Neural cell (in vitro differentiated cells): ENCODE measurements at regions not wholly inside any gene's neighbourhood (a gene's known extent, or its start where the extent isn't known, plus 50 kb on each side); places are given as distances from the start of the nearest gene placed in this dataset.

ENCODE experiments used
- H2AFZ ChIP-seq: fragments of 200-600, 300-800 bp; sonication (generic), shearing (Covaris generic); 2 replicates; pipeline ENCODE4 v1.6.0; 2014; ENCODE audit warnings: low read depth, mild to moderate bottlenecking, antibody characterized with exemption, low read length, moderate library complexity
- H3F3A ChIP-seq: fragments of 200-600 bp; shearing (Covaris generic); 2 replicates; pipeline ENCODE4 v1.6.1; 2016; ENCODE audit warnings: mild to moderate bottlenecking, moderate library complexity, mixed read lengths, antibody characterized with exemption, low read length; ENCODE audit not compliant: insufficient read depth, poor library complexity, severe bottlenecking
- H3K27ac ChIP-seq: fragments of 200-600, 300-800 bp; sonication (generic), shearing (Covaris generic); 2 replicates; pipeline ENCODE4 v1.5.1; 2014; ENCODE audit warnings: mild to moderate bottlenecking, low read length, moderate library complexity
- H3K27me3 ChIP-seq: fragments of 300-800, 200-600 bp; sonication (generic), shearing (Covaris generic); 2 replicates; pipeline ENCODE4 v1.6.0; 2014; ENCODE audit warnings: mild to moderate bottlenecking, low read depth, low read length, moderate library complexity; ENCODE audit not compliant: insufficient read depth
- H3K36me3 ChIP-seq: fragments of 300-800, 200-600 bp; sonication (generic), shearing (Covaris generic); 2 replicates; pipeline ENCODE4 v1.5.1; 2014; ENCODE audit warnings: mild to moderate bottlenecking, antibody characterized with exemption, low read length, moderate library complexity; ENCODE audit not compliant: insufficient read depth
- H3K4me2 ChIP-seq: fragments of 300-800, 200-600 bp; sonication (generic), shearing (Covaris generic); 2 replicates; pipeline ENCODE4 v1.6.0; 2014; ENCODE audit warnings: mild to moderate bottlenecking, low read length
- H3K4me3 ChIP-seq: fragments of 300-800, 200-600 bp; sonication (generic), shearing (Covaris generic); 2 replicates; pipeline ENCODE4 v1.5.1; 2014; ENCODE audit warnings: mild to moderate bottlenecking, low read length, moderate library complexity
- H3K79me2 ChIP-seq: fragments of 200-600 bp; shearing (Covaris generic); replicated peaks from 2 replicates; pipeline ENCODE4 v1.6.0; 2014; ENCODE audit warnings: mild to moderate bottlenecking, low read length, moderate library complexity; ENCODE audit not compliant: insufficient read depth
- H3K9ac ChIP-seq: fragments of 300-800, 200-600 bp; sonication (generic), shearing (Covaris generic); 2 replicates; pipeline ENCODE4 v1.6.1; 2016; ENCODE audit warnings: mild to moderate bottlenecking, low read length, mixed read lengths
- H3K9me2 ChIP-seq: fragments of 200-600 bp; shearing (Covaris generic); 2 replicates; pipeline ENCODE4 v1.6.1; 2016; ENCODE audit warnings: mild to moderate bottlenecking, low read length, mixed read lengths; ENCODE audit not compliant: insufficient read depth
- H3K9me3 ChIP-seq: fragments of 200-600, 300-800 bp; sonication (generic), shearing (Covaris generic); 2 replicates; pipeline ENCODE4 v1.6.1; 2016; ENCODE audit warnings: mild to moderate bottlenecking, mixed run types, low read length, moderate library complexity, mixed read lengths
- H4K20me1 ChIP-seq: fragments of 200-600 bp; shearing (Covaris generic); 2 replicates; pipeline ENCODE4 v1.6.1; 2016; ENCODE audit warnings: mild to moderate bottlenecking, mixed run types; ENCODE audit not compliant: insufficient read depth
- EP300 ChIP-seq: fragments of 450-650 bp; conservative IDR thresholded peaks from 2 replicates; pipeline ENCODE4 v1.6.1; 2014; ENCODE audit warnings: antibody characterized with exemption, mild to moderate bottlenecking, moderate library complexity; ENCODE audit not compliant: poor library complexity, severe bottlenecking
- EZH2 ChIP-seq: fragments of 200-600, 300-800 bp; shearing (Covaris generic), sonication (generic); IDR thresholded peaks from 2 replicates; pipeline ENCODE4 v1.6.1; 2014; ENCODE audit warnings: antibody characterized with exemption, low read length, borderline replicate concordance, mild to moderate bottlenecking; ENCODE audit not compliant: insufficient read depth, poor library complexity, severe bottlenecking
- MXI1 ChIP-seq: fragments of 450-650 bp; conservative IDR thresholded peaks from 2 replicates; pipeline ENCODE4 v1.6.1; 2014; ENCODE audit warnings: antibody characterized with exemption, mild to moderate bottlenecking; ENCODE audit not compliant: poor library complexity, severe bottlenecking
- POLR2AphosphoS5 ChIP-seq: IDR thresholded peaks from 2 replicates; pipeline ENCODE4 v1.6.1; 2012
- RAD21 ChIP-seq: fragments of 450-650 bp; conservative IDR thresholded peaks from 2 replicates; pipeline ENCODE4 v1.6.1; 2014; ENCODE audit warnings: antibody characterized with exemption, mild to moderate bottlenecking, moderate library complexity
- SMC3 ChIP-seq: fragments of 450-650 bp; conservative IDR thresholded peaks from 2 replicates; pipeline ENCODE4 v1.6.1; 2014; ENCODE audit warnings: antibody characterized with exemption, mild to moderate bottlenecking, moderate library complexity; ENCODE audit not compliant: poor library complexity
- TAF1 ChIP-seq: IDR thresholded peaks from 2 replicates; pipeline ENCODE4 v1.6.1; 2012; ENCODE audit warnings: low read depth
- TF ChIP-seq, protein P1 (sequence below): fragments of 450-650 bp; IDR thresholded peaks from 2 replicates; pipeline ENCODE4 v1.5.1; 2014; ENCODE audit warnings: antibody characterized with exemption, mild to moderate bottlenecking, moderate library complexity; ENCODE audit not compliant: poor library complexity, severe bottlenecking
- TF ChIP-seq, protein P2 (sequence below): IDR thresholded peaks from 2 replicates; pipeline ENCODE4 v1.6.1; 2012; ENCODE audit warnings: borderline replicate concordance

DNA sequence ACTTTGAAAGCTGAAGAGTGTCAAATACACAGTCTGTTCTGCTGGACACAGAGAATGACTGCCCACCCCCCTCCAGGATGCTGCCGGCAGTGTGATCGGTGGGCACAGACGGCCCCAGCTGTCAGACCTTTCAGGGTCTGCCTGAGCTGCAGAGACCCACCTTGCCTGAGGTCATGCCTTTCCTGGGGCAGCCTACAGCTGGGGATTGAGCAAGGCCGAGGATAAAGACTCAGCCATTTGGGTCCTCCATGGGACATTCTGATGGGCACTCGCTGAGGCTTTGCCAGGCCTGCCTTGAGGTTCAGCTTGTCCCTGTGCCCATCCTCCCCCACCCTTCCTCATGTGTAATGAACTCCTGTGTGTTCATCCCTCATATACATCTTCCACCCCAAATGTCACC lies 102.3 kb upstream of the SMAD3 start:
- Histone ChIP-seq H3K4me3 (no peak overlapping the region), H3K27ac (no peak overlapping the region), H3K36me3 (no peaks in the 10 kb centered on the region), H3F3A (no peaks in the 10 kb centered on the region), H3K9me3 (no peaks in the 10 kb centered on the region), H4K20me1 (no peaks in the 10 kb centered on the region), H3K79me2 (no peaks in the 10 kb centered on the region), H3K9me2 (no peaks in the 10 kb centered on the region), H3K9ac (no peak overlapping the region), H3K27me3 (no peaks in the 10 kb centered on the region), H2AFZ (no peak overlapping the region), H3K4me2 (no peak overlapping the region)
- TF ChIP-seq EZH2 = no peak
- TF ChIP-seq MXI1 = no peak

DNA sequence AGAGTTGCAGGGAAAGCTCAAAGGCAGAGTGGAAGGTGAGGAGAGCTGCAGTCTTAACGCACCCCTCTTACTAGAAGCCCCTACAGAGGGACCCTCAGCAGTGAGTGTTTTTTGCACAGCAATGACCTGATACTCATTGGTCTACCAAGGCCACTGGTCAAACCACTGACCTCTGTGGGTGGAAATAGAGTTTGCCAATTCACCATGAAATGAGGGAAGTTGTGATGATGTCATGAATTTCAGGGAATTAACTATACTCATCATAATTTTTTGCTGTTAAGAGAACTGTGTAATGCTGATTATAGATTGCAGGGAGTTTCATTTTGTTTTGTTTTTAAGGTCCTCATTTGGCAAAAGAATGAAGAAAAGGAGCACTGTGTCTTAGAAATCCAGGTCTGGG lies 101.7 kb upstream of the SMAD3 start:
- no peaks in the 10 kb centered on the region for H3K9me3 ChIP-seq
- no peaks in the 10 kb centered on the region for H3K36me3 ChIP-seq
- H2AFZ ChIP-seq = no peak overlapping the region
- no peak overlapping the region for H3K4me2 ChIP-seq
- no peaks in the 10 kb centered on the region for H4K20me1 ChIP-seq
- TF ChIP-seq TAF1 (no peak), MXI1 (no peak), EP300 (no peak), SMC3 (no peak), RAD21 (no peak), POLR2AphosphoS5 (no peak), EZH2 (no peak)
- TF ChIP-seq, protein P1, sequence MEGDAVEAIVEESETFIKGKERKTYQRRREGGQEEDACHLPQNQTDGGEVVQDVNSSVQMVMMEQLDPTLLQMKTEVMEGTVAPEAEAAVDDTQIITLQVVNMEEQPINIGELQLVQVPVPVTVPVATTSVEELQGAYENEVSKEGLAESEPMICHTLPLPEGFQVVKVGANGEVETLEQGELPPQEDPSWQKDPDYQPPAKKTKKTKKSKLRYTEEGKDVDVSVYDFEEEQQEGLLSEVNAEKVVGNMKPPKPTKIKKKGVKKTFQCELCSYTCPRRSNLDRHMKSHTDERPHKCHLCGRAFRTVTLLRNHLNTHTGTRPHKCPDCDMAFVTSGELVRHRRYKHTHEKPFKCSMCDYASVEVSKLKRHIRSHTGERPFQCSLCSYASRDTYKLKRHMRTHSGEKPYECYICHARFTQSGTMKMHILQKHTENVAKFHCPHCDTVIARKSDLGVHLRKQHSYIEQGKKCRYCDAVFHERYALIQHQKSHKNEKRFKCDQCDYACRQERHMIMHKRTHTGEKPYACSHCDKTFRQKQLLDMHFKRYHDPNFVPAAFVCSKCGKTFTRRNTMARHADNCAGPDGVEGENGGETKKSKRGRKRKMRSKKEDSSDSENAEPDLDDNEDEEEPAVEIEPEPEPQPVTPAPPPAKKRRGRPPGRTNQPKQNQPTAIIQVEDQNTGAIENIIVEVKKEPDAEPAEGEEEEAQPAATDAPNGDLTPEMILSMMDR = no peak
- TF ChIP-seq, protein P2, sequence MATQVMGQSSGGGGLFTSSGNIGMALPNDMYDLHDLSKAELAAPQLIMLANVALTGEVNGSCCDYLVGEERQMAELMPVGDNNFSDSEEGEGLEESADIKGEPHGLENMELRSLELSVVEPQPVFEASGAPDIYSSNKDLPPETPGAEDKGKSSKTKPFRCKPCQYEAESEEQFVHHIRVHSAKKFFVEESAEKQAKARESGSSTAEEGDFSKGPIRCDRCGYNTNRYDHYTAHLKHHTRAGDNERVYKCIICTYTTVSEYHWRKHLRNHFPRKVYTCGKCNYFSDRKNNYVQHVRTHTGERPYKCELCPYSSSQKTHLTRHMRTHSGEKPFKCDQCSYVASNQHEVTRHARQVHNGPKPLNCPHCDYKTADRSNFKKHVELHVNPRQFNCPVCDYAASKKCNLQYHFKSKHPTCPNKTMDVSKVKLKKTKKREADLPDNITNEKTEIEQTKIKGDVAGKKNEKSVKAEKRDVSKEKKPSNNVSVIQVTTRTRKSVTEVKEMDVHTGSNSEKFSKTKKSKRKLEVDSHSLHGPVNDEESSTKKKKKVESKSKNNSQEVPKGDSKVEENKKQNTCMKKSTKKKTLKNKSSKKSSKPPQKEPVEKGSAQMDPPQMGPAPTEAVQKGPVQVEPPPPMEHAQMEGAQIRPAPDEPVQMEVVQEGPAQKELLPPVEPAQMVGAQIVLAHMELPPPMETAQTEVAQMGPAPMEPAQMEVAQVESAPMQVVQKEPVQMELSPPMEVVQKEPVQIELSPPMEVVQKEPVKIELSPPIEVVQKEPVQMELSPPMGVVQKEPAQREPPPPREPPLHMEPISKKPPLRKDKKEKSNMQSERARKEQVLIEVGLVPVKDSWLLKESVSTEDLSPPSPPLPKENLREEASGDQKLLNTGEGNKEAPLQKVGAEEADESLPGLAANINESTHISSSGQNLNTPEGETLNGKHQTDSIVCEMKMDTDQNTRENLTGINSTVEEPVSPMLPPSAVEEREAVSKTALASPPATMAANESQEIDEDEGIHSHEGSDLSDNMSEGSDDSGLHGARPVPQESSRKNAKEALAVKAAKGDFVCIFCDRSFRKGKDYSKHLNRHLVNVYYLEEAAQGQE = no peak
- H3K79me2 ChIP-seq = no peaks in the 10 kb centered on the region
- no peaks in the 10 kb centered on the region for H3K9me2 ChIP-seq
- no peaks in the 10 kb centered on the region for H3F3A ChIP-seq
- H3K9ac ChIP-seq = no peak overlapping the region
- no peaks in the 10 kb centered on the region for H3K27me3 ChIP-seq
- no peak overlapping the region for H3K4me3 ChIP-seq
- H3K27ac ChIP-seq = no peak overlapping the region
